Stimulated activated CD4-positive, alpha-beta T cell treated with anti-CD3 and anti-CD28 coated beads, Interleukin-1b, Interleukin-23, amount 100 ng/mL, for 1 hour (primary cell): ENCODE measurements at regions not wholly inside any gene's neighbourhood (a gene's known extent, or its start where the extent isn't known, plus 50 kb on each side); places are given as distances from the start of the nearest gene placed in this dataset.

Experiments
- DNase-seq, 2 donors: peaks; one replicate each; pipeline ENCODE4 v3.0.0-alpha.2; 2020; ENCODE audit warnings: low read depth in 2 of 2

- no peak for DNase-seq
Observed at GRCh38 chr13:29926098-29926476, 75.7 kb upstream of the UBL3 start.

DNA sequence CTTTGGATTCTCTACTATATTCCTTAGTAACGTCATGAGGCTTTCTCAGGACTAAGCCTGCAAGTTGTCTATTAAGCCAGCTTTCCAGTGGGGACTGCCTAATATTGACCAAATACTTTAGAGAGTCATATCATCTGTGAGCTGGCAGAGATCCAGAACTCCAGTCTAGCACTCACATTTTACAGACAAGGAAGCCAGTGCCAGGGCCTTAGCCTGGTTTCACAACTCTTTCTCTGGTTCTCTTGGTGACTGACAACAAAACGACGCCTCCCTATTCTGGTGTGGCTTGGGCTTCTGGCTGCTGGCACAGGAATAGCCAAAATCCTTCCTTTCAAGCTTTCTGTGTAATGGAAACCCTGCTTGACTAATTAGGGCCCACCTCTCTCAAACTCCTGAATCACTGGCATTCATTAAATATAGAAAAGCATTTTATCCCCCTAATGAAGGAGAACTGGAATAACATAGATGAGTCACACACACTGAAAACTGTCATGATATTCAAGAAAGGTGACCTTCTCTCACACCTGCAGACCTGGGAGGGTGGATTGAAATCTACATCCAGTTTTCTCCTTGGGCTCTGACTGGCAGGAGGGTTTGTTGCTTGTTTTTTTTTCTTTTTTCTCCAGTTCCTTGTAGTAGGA is 75.2 kb upstream of the UBL3 start:
- DNase-seq: no peak

DNA sequence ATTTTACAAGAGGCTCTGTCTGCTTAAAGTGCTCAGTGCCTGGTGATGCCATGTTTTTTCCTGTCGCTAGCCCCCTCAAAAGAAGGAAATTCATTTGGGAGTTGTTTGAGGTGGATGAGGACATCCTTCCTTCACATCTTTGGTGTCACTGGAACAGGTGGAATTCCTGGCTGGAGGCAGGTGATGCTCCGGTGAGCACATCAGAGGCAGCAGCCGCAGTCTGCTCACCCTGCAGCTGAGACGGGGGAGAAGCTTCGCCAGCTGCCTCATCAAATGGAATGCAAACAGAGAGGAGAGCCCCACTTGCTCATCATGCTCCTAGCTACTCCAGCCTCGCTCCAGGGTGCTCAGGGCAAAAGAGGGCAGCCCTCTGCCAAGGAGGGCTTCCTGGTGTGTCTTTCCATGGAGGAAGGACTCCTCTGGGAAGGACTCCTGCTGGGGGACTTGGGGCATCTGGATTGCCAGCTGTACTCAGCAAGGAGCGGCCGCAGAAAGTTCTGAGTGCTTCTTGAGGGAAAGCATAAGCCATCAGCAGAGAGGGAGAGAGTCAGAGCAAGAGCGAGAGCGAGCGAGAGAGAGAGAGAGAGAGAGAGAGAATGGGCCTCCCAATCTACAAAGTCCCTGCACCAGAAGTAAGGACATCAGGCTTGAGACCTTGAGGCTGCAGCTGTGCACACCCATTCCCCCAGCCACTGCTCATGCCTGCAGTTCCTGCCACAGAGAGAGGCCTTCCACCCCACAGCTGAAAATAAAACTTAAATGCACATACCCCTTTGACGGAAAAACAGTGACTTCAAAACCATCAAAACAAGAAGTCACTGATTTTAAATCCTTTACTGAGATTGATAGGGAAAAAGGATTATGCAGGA is 74.3 kb upstream of the UBL3 start:
- no peak for DNase-seq

DNA sequence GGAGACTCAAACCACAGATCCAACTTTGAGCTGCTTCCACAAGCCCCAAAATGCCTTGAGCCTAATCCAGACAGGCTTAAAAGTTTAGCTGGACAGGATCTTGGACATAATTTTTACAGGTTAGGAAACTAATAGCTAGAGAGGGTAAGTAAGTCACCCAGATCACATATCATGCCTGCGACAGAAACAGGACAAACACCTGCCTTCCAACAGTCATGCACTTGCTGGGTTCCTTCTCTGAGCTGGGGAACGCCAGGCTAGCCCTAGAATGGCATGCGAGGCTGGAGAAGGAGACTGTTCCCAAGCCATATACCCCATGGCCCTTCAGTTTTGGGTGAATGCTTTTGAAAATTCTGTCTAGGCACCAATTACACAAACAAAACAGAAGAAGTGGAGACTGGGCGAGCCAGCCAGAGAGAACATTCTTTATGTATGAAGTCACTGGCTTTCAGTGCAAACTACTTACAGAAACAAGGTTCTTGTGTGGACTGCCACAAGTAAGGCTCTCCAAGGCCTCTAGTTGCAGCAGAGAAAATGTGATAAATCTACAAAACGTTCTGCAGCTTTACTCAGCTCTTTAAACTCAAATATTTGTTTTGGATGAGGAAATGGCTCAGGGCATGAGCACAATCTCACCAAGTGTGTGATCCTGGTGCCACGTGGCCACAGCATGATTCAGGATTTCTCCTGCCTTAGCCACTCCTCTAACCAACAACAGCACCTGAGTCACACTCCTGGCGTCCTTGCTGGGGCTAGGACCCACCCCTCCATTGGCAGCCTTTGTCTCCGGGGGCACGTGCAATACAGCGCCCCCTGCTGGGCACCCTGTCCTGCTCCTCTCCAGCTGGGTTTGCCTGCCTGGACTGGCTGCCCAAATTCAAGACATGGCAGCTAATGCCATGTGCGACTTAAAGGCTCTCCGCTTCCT is 73.4 kb upstream of the UBL3 start:
- peak; percentile 20 to 39 for DNase-seq

- DNase-seq: no peak
Observed at GRCh38 chr13:29922896-29923295, 72.5 kb upstream of the UBL3 start.

DNA sequence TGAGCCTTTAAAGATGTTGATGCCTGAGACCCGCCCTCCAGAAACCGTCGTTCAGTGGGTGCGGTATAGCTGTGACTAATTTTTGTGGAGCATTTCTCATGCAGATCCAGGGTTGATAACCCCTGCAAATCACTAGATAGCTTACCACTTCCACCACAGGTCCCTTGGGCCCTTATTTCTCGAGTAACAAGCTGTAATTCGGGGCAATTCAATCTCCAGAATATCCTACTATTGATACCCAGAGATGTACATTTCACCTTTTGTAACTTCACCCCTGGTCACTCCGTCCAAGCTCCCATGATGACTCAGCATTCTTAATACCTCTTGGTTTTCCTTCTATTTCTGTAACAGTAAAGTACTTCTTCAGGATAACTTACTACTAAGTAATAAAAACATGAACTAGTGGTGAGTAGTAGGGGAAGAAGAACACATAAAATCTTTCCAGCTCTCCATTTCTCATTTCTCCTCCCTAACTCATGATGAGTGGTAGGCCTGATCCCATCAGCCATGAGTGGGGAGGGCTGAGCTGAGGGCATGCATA is 71.9 kb upstream of the UBL3 start:
- DNase-seq: no peak

- no peak for DNase-seq
Observed at GRCh38 chr13:29921542-29921941, 71.1 kb upstream of the UBL3 start.

DNA sequence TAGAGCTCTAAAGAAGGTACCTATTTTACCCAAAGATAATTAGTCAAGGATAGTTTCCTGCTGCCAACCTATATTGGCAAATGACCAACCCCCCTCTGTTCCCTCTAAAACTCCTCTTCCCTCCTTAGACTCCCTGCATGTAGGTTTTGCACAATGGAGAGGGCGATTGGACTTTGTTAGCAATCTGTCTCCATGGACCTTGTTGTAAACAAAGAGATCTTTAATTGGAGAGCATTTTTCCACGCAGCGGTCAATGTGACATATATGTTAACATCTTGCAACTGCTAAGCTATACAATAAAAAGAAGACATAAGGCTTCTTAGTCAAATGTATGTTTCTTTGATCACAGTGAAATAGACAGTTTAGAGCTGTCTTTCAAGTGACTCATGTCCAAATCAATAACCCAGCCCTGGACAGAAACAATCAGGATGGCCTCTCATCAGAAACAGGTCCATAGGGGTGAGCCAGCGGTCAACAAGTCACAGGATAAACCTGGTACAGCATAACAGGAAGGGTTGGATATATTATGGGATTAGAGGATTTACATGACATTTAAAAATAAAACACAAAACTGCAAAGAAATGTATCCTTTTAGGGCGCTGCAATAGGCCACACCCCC is 69.7 kb upstream of the UBL3 start:
- no peak for DNase-seq

DNA sequence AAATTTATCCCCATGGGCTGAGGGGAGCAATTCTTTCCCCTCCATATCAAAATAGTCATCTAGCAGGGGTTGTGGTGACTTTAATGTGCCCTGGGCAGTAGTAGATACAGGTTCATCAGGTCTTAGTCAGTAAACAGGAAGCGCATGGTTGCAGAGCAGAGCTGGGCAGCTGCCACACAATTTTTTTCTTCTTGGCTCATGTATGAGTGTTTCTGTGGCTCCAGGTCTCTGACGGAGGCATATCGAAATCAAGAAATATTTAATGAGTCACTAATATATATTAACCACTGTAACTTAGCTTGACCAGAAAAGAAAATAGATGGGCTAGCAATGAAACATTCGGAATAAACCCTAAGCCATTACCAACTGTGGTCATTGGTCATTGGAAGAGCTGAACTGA is 68.4 kb upstream of the UBL3 start:
- no peak for DNase-seq

GRCh38 chr13:29917650-29918049 is 67.2 kb upstream of the UBL3 start:
- DNase-seq: no peak

- DNase-seq: no peak
Observed at GRCh38 chr13:29914581-29914980, 64.2 kb upstream of the UBL3 start.

DNA sequence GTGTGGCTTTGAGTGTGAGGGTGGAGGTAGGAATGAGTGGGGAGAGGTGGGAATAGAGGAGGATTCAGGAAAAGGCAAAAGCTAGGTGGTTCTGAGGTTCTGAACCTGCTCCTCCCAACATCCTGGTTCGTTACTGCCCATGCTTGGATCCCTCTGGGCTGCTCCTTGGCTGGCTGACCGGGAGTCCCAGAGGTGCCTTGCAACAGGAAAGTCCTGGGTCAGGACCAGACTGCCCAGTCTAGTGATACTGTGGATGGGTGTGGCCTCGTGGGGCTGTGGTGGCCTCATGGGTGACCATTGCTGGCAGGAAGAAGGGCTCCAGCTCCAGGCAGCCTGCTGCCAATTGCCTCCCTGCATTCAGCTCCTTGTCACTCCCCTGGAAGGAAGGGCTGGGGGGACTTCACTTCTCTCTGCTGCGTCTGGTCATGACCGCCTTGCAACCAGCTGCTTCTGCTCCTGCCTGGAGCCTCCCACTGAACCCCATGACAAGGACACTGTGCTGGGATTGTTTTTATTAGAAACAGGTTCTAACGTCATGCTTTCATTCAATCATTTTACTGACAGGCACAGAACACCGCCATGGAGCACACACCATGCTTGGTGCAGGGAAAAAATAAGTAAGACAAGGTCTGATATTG is 61.5 kb upstream of the UBL3 start:
- no peak for DNase-seq

DNA sequence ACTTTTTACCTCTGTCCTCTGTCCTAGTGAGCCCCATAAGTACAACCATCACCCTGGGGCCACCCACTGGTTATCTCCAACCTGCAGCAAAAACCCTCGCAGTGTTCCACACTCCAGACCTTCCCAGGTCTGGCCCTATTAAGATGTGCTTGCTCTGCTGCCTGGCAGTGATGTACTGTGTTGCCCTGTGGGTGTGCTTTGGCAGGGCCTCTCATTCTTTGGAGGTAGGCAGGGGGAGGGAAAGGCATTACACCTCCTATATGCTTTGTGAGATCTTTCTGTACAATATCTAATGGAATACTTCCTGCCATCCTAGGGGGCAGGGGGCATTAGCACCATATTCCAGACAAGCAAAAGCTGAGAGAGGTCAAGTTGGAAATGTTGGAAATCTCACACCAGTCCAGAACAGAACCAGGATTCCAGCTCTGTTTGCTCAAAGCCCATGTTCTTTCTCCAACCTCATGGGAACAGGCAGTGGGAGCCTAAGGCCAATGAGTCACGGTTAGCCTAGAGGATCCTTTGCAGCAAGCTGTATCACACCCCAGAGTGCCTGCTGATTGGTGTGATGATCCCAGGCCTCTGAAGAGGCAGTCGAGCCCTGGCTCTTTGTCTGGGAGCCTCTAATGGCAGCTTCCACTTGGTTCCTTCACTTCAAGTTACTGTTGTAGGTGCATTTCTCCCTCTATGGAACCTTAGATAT is 59.7 kb upstream of the UBL3 start:
- no peak for DNase-seq

- no peak for DNase-seq
Observed at GRCh38 chr13:29909081-29909730, 58.8 kb upstream of the UBL3 start.

GRCh38 chr13:29908416-29909080 is 58.1 kb upstream of the UBL3 start:
- DNase-seq: no peak

GRCh38 chr13:29907670-29908069 is 57.3 kb upstream of the UBL3 start:
- no peak for DNase-seq

GRCh38 chr13:29906432-29907011 is 56.1 kb upstream of the UBL3 start:
- DNase-seq: no peak

- no peak for DNase-seq
Observed at GRCh38 chr13:29905845-29906244, 55.4 kb upstream of the UBL3 start.

- DNase-seq: no peak
Observed at GRCh38 chr13:29903996-29904395, 53.6 kb upstream of the UBL3 start.
